ENCODE measurements at regions not wholly inside any gene's neighbourhood (a gene's known extent, or its start where the extent isn't known, plus 50 kb on each side); places are given as distances from the start of the nearest gene placed in this dataset.

DNA sequence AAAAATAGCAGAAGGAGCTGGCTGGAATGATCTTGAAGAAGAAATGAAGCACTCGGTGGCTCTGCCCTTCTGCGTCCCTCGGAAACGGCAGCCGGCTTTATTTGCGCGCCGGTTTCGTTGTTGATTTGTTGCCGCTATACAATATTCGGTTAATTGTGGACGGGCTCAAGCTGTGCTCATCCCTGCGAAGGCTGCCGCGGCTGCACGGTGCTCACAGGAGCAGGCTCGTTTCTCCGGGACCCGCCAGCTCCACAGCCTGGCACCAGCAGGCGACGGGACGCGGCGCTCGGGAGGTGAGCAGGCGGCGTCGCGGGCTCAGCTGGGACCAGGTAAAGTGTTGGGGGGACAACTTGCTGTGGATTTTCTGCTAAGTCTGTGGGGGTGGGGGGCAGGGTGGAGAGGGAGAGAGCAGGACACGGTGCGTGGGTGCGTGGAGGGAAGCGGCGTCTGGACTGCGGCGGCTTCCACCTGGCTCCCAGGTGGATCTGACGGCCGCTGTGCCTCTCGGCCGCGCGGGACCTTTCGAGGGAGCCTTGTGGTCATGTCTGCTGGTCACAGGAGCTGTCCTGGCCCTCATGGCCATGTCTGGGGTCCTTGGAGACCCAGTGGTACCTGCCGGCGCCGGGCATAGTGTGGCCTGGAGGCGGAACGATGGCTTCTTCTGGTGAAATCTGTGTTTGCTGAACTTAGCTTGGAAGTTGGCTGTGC, 90.9 kb downstream of the TEX29 start:
- peak overlapping the region; percentile 55 for H3K4me3 ChIP-seq (ENCODE audit: low read length)
- TF ChIP-seq, protein P1, sequence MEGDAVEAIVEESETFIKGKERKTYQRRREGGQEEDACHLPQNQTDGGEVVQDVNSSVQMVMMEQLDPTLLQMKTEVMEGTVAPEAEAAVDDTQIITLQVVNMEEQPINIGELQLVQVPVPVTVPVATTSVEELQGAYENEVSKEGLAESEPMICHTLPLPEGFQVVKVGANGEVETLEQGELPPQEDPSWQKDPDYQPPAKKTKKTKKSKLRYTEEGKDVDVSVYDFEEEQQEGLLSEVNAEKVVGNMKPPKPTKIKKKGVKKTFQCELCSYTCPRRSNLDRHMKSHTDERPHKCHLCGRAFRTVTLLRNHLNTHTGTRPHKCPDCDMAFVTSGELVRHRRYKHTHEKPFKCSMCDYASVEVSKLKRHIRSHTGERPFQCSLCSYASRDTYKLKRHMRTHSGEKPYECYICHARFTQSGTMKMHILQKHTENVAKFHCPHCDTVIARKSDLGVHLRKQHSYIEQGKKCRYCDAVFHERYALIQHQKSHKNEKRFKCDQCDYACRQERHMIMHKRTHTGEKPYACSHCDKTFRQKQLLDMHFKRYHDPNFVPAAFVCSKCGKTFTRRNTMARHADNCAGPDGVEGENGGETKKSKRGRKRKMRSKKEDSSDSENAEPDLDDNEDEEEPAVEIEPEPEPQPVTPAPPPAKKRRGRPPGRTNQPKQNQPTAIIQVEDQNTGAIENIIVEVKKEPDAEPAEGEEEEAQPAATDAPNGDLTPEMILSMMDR (IDR thresholded peaks at IDR 0.05; ENCODE audit: poor library complexity, severe bottlenecking): no peak
- TF ChIP-seq, protein P2, sequence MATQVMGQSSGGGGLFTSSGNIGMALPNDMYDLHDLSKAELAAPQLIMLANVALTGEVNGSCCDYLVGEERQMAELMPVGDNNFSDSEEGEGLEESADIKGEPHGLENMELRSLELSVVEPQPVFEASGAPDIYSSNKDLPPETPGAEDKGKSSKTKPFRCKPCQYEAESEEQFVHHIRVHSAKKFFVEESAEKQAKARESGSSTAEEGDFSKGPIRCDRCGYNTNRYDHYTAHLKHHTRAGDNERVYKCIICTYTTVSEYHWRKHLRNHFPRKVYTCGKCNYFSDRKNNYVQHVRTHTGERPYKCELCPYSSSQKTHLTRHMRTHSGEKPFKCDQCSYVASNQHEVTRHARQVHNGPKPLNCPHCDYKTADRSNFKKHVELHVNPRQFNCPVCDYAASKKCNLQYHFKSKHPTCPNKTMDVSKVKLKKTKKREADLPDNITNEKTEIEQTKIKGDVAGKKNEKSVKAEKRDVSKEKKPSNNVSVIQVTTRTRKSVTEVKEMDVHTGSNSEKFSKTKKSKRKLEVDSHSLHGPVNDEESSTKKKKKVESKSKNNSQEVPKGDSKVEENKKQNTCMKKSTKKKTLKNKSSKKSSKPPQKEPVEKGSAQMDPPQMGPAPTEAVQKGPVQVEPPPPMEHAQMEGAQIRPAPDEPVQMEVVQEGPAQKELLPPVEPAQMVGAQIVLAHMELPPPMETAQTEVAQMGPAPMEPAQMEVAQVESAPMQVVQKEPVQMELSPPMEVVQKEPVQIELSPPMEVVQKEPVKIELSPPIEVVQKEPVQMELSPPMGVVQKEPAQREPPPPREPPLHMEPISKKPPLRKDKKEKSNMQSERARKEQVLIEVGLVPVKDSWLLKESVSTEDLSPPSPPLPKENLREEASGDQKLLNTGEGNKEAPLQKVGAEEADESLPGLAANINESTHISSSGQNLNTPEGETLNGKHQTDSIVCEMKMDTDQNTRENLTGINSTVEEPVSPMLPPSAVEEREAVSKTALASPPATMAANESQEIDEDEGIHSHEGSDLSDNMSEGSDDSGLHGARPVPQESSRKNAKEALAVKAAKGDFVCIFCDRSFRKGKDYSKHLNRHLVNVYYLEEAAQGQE (IDR thresholded peaks at IDR 0.05; ENCODE audit: borderline replicate concordance): no peak
- TF ChIP-seq POLR2AphosphoS5 (IDR thresholded peaks at IDR 0.05): no peak
- TF ChIP-seq EP300 (conservative IDR thresholded peaks at IDR 0.05; ENCODE audit: poor library complexity, severe bottlenecking): no peak
- no peak for TF ChIP-seq RAD21 (conservative IDR thresholded peaks at IDR 0.05)
- no peak for TF ChIP-seq MXI1 (conservative IDR thresholded peaks at IDR 0.05; ENCODE audit: poor library complexity, severe bottlenecking)
- no peak for TF ChIP-seq TAF1 (IDR thresholded peaks at IDR 0.05; ENCODE audit: low read depth)
- no peak for TF ChIP-seq SMC3 (conservative IDR thresholded peaks at IDR 0.05; ENCODE audit: poor library complexity)
- TF ChIP-seq EZH2 (IDR thresholded peaks at IDR 0.05; ENCODE audit: borderline replicate concordance, insufficient read depth, low read length, poor library complexity, severe bottlenecking): no peak
- no peaks in the 10 kb centered on the region for H4K20me1 ChIP-seq (ENCODE audit: insufficient read depth)
- H2AFZ ChIP-seq (ENCODE audit: low read depth, low read length): no peak overlapping the region
- no peaks in the 10 kb centered on the region for H3K27me3 ChIP-seq (ENCODE audit: insufficient read depth, low read depth, low read length)
- H3F3A ChIP-seq (ENCODE audit: insufficient read depth, low read length, poor library complexity, severe bottlenecking): peaks cover 8% of the 10 kb centered on the region
- H3K9me2 ChIP-seq (ENCODE audit: insufficient read depth, low read length): no peaks in the 10 kb centered on the region
- peak overlapping the region; percentile 71 for H3K27ac ChIP-seq (ENCODE audit: low read length)
- peak overlapping the region; percentile 58 for H3K9ac ChIP-seq (ENCODE audit: low read length)
- H3K9me3 ChIP-seq (ENCODE audit: low read length): no peaks in the 10 kb centered on the region
- peaks cover 21% of the 10 kb centered on the region for H3K79me2 ChIP-seq (replicated peaks; ENCODE audit: insufficient read depth, low read length)
- no peaks in the 10 kb centered on the region for H3K36me3 ChIP-seq (ENCODE audit: insufficient read depth, low read length)
- peak overlapping the region; percentile 65 for H3K4me2 ChIP-seq (ENCODE audit: low read length)

- peak overlapping the region; percentile 58 for H3K9ac ChIP-seq (ENCODE audit: low read length)
- no peaks in the 10 kb centered on the region for H3K27me3 ChIP-seq (ENCODE audit: insufficient read depth, low read depth, low read length)
- H3K4me3 ChIP-seq (ENCODE audit: low read length): peak overlapping the region; percentile 55
- no peaks in the 10 kb centered on the region for H3K36me3 ChIP-seq (ENCODE audit: insufficient read depth, low read length)
- H3K27ac ChIP-seq (ENCODE audit: low read length): peak overlapping the region; percentile 71
- peak overlapping the region; percentile 65 for H3K4me2 ChIP-seq (ENCODE audit: low read length)
- TF ChIP-seq EP300 (conservative IDR thresholded peaks at IDR 0.05; ENCODE audit: poor library complexity, severe bottlenecking) (no peak), EZH2 (IDR thresholded peaks at IDR 0.05; ENCODE audit: borderline replicate concordance, insufficient read depth, low read length, poor library complexity, severe bottlenecking) (no peak), MXI1 (conservative IDR thresholded peaks at IDR 0.05; ENCODE audit: poor library complexity, severe bottlenecking) (no peak), SMC3 (conservative IDR thresholded peaks at IDR 0.05; ENCODE audit: poor library complexity) (no peak), POLR2AphosphoS5 (IDR thresholded peaks at IDR 0.05) (no peak), TAF1 (IDR thresholded peaks at IDR 0.05; ENCODE audit: low read depth) (no peak), RAD21 (conservative IDR thresholded peaks at IDR 0.05) (no peak)
- TF ChIP-seq, protein P2 (IDR thresholded peaks at IDR 0.05; ENCODE audit: borderline replicate concordance): no peak
- TF ChIP-seq, protein P1 (IDR thresholded peaks at IDR 0.05; ENCODE audit: poor library complexity, severe bottlenecking): no peak
- no peak overlapping the region for H2AFZ ChIP-seq (ENCODE audit: low read depth, low read length)
- no peaks in the 10 kb centered on the region for H4K20me1 ChIP-seq (ENCODE audit: insufficient read depth)
- no peaks in the 10 kb centered on the region for H3K9me2 ChIP-seq (ENCODE audit: insufficient read depth, low read length)
- H3K9me3 ChIP-seq (ENCODE audit: low read length): no peaks in the 10 kb centered on the region
- H3K79me2 ChIP-seq (replicated peaks; ENCODE audit: insufficient read depth, low read length): peaks cover 23% of the 10 kb centered on the region
- peaks cover 8% of the 10 kb centered on the region for H3F3A ChIP-seq (ENCODE audit: insufficient read depth, low read length, poor library complexity, severe bottlenecking)
Measured at GRCh38 chr13:111411919-111412650, 91.6 kb downstream of the TEX29 start.
